ENCODE measurements at regions not wholly inside any gene's neighbourhood (a gene's known extent, or its start where the extent isn't known, plus 50 kb on each side); places are given as distances from the start of the nearest gene placed in this dataset.

DNA sequence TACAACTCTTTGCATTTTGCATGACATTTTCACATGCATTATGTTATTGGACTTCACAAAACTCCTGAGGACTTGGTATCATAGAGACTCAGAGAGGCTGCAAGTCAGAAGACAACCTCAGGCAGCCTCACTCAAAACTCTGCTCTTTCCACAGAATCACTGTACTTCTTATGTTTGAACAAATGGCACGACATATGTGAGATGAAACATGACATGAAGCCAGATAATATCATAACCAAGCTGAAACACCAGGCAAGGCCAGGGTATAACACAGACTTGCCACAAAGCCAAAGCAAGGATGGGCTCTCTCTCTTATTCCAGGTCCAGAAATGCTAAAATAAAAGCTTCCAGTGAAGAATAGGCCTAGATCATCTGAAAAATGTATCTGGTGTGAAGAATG lies 425.8 kb upstream of the CDH5 start:
- Histone ChIP-seq H3K4me3 (ENCODE audit: insufficient read depth, low read depth, low read length) (no peak overlapping the region), H3K27ac (ENCODE audit: insufficient read depth, low read depth, low read length, poor library complexity, severe bottlenecking) (no peak overlapping the region), H3K36me3 (ENCODE audit: control insufficient read depth, insufficient read depth, low read length) (no peaks in the 10 kb centered on the region), H3K9me3 (ENCODE audit: control insufficient read depth, low read length) (no peaks in the 10 kb centered on the region), H3K4me1 (ENCODE audit: control insufficient read depth, insufficient read depth, low read length) (no peaks in the 10 kb centered on the region), H3K27me3 (ENCODE audit: control insufficient read depth, insufficient read depth, low read length, poor library complexity, severe bottlenecking) (no peaks in the 10 kb centered on the region)
- WGBS, 2 experiments, result 88 to 100% methylated on average over 1 of the region's 1 CpG

DNA sequence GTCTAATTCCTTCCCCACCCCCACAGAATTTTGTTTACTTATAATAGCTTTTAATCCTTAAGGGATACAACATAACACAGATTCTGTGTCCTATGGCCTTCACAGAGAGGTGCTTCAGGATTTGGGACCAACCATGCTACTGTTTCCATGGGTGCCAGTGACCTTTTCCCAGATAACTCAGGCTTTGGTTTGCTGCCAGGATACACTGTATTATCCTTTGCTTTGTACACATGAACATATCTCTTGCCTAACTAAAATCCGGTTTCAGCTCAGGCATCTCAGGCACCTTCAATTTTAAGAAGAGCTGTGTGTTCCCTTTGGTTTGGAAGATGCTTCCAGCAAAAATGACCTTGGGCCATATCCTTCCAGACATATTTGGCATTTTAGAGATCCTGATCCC lies 428.4 kb upstream of the CDH5 start:
- H3K4me1 ChIP-seq (ENCODE audit: control insufficient read depth, insufficient read depth, low read length), result no peaks in the 10 kb centered on the region
- no peak overlapping the region for H3K27ac ChIP-seq (ENCODE audit: insufficient read depth, low read depth, low read length, poor library complexity, severe bottlenecking)
- H3K27me3 ChIP-seq (ENCODE audit: control insufficient read depth, insufficient read depth, low read length, poor library complexity, severe bottlenecking), result no peaks in the 10 kb centered on the region
- no peaks in the 10 kb centered on the region for H3K9me3 ChIP-seq (ENCODE audit: control insufficient read depth, low read length)
- no peak overlapping the region for H3K4me3 ChIP-seq (ENCODE audit: insufficient read depth, low read depth, low read length)
- WGBS, 2 experiments, result 95% methylated on average over 1 of the region's 1 CpG
- no peaks in the 10 kb centered on the region for H3K36me3 ChIP-seq (ENCODE audit: control insufficient read depth, insufficient read depth, low read length)

DNA sequence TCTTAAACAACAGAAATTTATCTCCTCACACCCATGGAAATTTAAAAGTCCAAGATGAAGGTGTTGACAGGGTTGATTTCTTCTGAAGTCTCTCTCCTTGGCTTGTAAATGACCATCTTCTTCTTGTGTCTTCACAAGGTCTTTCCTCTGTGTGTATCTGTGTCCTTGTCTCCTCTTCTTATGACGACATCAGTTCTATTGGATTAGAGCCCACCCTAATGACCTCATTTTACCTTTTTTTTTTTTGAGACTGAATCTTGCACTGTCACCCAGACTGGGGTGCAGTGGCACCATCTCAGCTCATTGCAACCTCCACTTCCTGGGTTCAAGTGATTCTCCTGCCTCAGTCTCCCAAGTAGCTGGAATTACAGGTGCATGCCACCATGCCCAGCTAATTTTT lies 429.0 kb upstream of the CDH5 start:
- no peaks in the 10 kb centered on the region for H3K36me3 ChIP-seq (ENCODE audit: control insufficient read depth, insufficient read depth, low read length)
- H3K27ac ChIP-seq (ENCODE audit: insufficient read depth, low read depth, low read length, poor library complexity, severe bottlenecking), result no peak overlapping the region
- no peak overlapping the region for H3K4me3 ChIP-seq (ENCODE audit: insufficient read depth, low read depth, low read length)
- no peaks in the 10 kb centered on the region for H3K9me3 ChIP-seq (ENCODE audit: control insufficient read depth, low read length)
- WGBS, 2 experiments, result 91 to 97% methylated on average over 1 of the region's 1 CpG
- no peaks in the 10 kb centered on the region for H3K27me3 ChIP-seq (ENCODE audit: control insufficient read depth, insufficient read depth, low read length, poor library complexity, severe bottlenecking)
- no peaks in the 10 kb centered on the region for H3K4me1 ChIP-seq (ENCODE audit: control insufficient read depth, insufficient read depth, low read length)

DNA sequence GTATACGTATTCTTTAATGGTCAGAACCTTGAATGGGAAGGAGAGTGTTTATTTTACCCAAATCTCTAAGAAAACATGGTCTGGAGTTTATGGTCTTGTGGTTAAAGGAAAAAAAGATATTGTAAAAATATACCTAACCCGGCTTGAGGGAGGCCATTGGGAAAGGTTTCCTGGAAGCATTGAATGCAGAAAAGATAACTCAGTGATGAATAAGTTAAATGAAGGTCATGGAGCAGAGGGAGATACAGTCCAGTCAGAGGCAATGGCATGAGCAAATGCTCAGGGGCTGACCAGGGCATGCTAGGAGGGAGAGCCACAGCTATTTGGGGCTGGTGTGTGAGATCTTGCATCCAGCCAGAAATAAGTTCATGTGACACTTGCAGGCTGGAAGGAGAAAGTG lies 430.4 kb upstream of the CDH5 start:
- Histone ChIP-seq H3K4me1 (ENCODE audit: control insufficient read depth, insufficient read depth, low read length) (no peaks in the 10 kb centered on the region), H3K9me3 (ENCODE audit: control insufficient read depth, low read length) (no peaks in the 10 kb centered on the region), H3K27me3 (ENCODE audit: control insufficient read depth, insufficient read depth, low read length, poor library complexity, severe bottlenecking) (no peaks in the 10 kb centered on the region), H3K27ac (ENCODE audit: insufficient read depth, low read depth, low read length, poor library complexity, severe bottlenecking) (no peak overlapping the region), H3K36me3 (ENCODE audit: control insufficient read depth, insufficient read depth, low read length) (no peaks in the 10 kb centered on the region), H3K4me3 (ENCODE audit: insufficient read depth, low read depth, low read length) (no peak overlapping the region)
- 91 to 98% methylated on average over 2 of the region's 2 CpGs for WGBS, 2 experiments

DNA sequence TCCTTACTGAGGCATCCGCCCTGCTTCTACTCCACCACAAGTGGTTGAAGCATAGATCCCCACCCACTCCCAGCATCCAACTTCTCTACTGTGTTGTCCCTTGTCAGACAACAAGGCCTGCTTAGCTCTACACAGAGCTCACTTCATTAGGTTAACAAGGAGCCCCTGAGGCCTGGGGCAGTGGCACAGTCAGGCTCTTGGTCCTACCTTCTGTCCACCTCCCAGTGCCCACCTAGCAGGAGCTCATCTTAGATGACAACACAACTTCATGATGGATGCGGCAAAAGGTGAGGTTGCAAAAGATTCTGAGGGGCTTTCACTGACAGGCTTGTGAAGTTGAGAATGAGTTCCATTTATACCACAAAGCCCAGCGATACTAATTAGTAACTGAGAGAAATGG lies 432.0 kb upstream of the CDH5 start:
- Histone ChIP-seq H3K27ac (ENCODE audit: insufficient read depth, low read depth, low read length, poor library complexity, severe bottlenecking) (no peak overlapping the region), H3K9me3 (ENCODE audit: control insufficient read depth, low read length) (no peaks in the 10 kb centered on the region), H3K36me3 (ENCODE audit: control insufficient read depth, insufficient read depth, low read length) (no peaks in the 10 kb centered on the region), H3K27me3 (ENCODE audit: control insufficient read depth, insufficient read depth, low read length, poor library complexity, severe bottlenecking) (no peaks in the 10 kb centered on the region), H3K4me1 (ENCODE audit: control insufficient read depth, insufficient read depth, low read length) (no peaks in the 10 kb centered on the region), H3K4me3 (ENCODE audit: insufficient read depth, low read depth, low read length) (no peak overlapping the region)
- WGBS, 2 experiments, result 91 to 93% methylated on average over 3 of the region's 3 CpGs

DNA sequence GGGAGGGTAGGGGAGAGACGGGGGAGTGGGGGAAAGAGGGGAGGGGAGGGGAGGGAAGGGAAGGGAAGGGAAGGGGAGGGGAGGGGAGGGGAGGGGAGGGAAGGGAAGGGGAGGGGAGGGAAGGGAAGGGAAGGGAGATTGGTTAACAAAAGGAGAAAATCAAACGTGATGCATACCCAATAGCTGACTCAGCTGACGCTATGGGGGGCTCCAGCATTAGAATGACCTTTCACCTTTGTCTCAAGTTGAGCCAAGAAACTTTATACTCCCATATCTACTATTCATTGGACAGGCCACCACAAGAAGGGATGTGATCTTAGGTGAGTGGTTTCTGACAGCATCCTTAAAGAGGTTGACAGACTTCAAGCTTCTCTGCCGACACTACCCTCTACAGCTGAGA lies 432.8 kb upstream of the CDH5 start:
- 93 to 95% methylated on average over 3 of the region's 4 CpGs for WGBS, 2 experiments
- Histone ChIP-seq H3K9me3 (ENCODE audit: control insufficient read depth, low read length) (no peaks in the 10 kb centered on the region), H3K27ac (ENCODE audit: insufficient read depth, low read depth, low read length, poor library complexity, severe bottlenecking) (no peak overlapping the region)

DNA sequence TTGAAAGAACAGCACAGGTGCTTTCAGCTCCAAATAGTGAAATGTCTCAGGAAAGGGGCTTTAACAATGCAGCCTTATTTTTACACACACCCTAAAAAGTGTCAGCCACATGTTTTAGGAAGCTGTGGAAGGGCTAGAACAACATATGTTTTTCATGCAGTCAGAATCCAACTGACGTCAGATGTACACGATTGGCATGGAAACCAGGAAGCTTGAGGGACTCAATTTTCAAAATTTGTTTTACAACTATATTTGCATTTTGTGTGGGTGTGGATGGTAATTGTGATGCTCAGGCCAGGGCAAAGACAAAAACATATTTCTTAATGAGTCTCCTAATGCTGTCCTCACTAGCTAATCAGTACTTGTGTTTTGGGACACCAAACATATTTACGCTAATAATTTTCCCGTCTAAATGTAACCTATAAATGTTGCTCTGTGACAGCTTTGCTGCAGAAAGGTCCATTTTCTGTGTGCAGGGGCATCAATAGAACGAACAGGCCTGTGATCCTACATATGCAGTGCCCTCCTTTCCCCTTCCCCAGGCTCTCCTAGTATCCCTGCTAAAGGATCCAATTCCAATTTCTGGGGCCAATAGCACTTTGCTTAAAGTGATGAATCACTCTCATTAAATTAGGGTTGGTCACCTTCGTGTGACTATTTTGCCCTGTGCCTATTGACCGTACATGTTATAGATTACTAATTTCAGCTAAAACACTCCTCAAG lies 434.0 kb upstream of the CDH5 start:
- Histone ChIP-seq H3K4me1 (ENCODE audit: control insufficient read depth, insufficient read depth, low read length) (no peaks in the 10 kb centered on the region), H3K9me3 (ENCODE audit: control insufficient read depth, low read length) (no peaks in the 10 kb centered on the region), H3K27me3 (ENCODE audit: control insufficient read depth, insufficient read depth, low read length, poor library complexity, severe bottlenecking) (no peaks in the 10 kb centered on the region), H3K36me3 (ENCODE audit: control insufficient read depth, insufficient read depth, low read length) (no peaks in the 10 kb centered on the region), H3K4me3 (ENCODE audit: insufficient read depth, low read depth, low read length) (no peak overlapping the region), H3K27ac (ENCODE audit: insufficient read depth, low read depth, low read length, poor library complexity, severe bottlenecking) (no peak overlapping the region)
- 89 to 92% methylated on average over 7 of the region's 7 CpGs for WGBS, 2 experiments

More for the DNA sequence above, 432.8 kb upstream of the CDH5 start:
- no peak overlapping the region for H3K4me3 ChIP-seq (ENCODE audit: insufficient read depth, low read depth, low read length)
- no peaks in the 10 kb centered on the region for H3K27me3 ChIP-seq (ENCODE audit: control insufficient read depth, insufficient read depth, low read length, poor library complexity, severe bottlenecking)
- H3K4me1 ChIP-seq (ENCODE audit: control insufficient read depth, insufficient read depth, low read length), result no peaks in the 10 kb centered on the region
- no peaks in the 10 kb centered on the region for H3K36me3 ChIP-seq (ENCODE audit: control insufficient read depth, insufficient read depth, low read length)

DNA sequence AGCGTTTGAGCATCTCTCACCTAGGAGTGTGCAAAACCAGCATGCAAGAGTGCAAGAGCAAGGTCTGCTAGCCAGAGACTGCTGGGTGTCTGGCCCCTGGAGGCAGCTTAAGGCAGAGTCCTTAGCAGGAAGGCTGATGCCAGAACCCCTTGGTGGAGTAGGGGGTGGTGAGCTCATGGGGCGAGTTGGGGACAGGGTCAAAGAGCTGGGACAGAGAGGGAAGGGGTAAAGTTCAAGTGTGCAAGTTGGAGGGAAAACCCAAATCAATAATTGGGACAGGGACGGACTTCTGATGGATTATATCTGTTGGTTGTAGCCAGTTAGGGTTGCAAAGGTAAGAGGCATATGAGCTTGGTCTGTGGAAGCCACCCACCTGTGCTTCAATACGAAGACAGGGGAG lies 443.6 kb upstream of the CDH5 start:
- Histone ChIP-seq H3K9me3 (ENCODE audit: control insufficient read depth, low read length) (no peaks in the 10 kb centered on the region), H3K4me3 (ENCODE audit: insufficient read depth, low read depth, low read length) (no peak overlapping the region), H3K27ac (ENCODE audit: insufficient read depth, low read depth, low read length, poor library complexity, severe bottlenecking) (no peak overlapping the region), H3K4me1 (ENCODE audit: control insufficient read depth, insufficient read depth, low read length) (peaks cover 4% of the 10 kb centered on the region), H3K27me3 (ENCODE audit: control insufficient read depth, insufficient read depth, low read length, poor library complexity, severe bottlenecking) (no peaks in the 10 kb centered on the region), H3K36me3 (ENCODE audit: control insufficient read depth, insufficient read depth, low read length) (no peaks in the 10 kb centered on the region)
- WGBS, 2 experiments, result 92 to 95% methylated on average over 4 of the region's 4 CpGs

DNA sequence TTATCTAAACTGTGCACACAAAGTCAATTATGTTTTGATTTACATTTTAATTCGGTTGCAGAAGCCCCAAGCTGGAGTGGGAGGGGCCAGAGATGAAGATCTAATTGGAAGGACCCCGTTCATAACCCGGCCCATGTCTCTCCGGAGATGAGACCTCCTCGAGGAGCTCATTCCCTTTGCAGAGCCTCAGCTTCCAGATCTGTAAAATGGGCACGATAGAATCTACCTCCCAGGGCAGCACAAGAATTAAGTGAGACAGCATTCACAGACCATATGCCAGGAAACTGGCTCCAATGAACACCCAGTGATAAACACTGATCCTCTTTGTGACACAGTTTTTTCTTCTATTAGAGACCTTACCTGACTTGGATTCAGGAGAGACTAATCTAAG lies 446.5 kb upstream of the CDH5 start:
- 94 to 97% methylated on average over 6 of the region's 6 CpGs for WGBS, 2 experiments
- no peaks in the 10 kb centered on the region for H3K36me3 ChIP-seq (ENCODE audit: control insufficient read depth, insufficient read depth, low read length)
- no peak overlapping the region for H3K27ac ChIP-seq (ENCODE audit: insufficient read depth, low read depth, low read length, poor library complexity, severe bottlenecking)
- H3K9me3 ChIP-seq (ENCODE audit: control insufficient read depth, low read length), result no peaks in the 10 kb centered on the region
- no peaks in the 10 kb centered on the region for H3K27me3 ChIP-seq (ENCODE audit: control insufficient read depth, insufficient read depth, low read length, poor library complexity, severe bottlenecking)
- H3K4me1 ChIP-seq (ENCODE audit: control insufficient read depth, insufficient read depth, low read length), result peaks cover 4% of the 10 kb centered on the region
- no peak overlapping the region for H3K4me3 ChIP-seq (ENCODE audit: insufficient read depth, low read depth, low read length)

DNA sequence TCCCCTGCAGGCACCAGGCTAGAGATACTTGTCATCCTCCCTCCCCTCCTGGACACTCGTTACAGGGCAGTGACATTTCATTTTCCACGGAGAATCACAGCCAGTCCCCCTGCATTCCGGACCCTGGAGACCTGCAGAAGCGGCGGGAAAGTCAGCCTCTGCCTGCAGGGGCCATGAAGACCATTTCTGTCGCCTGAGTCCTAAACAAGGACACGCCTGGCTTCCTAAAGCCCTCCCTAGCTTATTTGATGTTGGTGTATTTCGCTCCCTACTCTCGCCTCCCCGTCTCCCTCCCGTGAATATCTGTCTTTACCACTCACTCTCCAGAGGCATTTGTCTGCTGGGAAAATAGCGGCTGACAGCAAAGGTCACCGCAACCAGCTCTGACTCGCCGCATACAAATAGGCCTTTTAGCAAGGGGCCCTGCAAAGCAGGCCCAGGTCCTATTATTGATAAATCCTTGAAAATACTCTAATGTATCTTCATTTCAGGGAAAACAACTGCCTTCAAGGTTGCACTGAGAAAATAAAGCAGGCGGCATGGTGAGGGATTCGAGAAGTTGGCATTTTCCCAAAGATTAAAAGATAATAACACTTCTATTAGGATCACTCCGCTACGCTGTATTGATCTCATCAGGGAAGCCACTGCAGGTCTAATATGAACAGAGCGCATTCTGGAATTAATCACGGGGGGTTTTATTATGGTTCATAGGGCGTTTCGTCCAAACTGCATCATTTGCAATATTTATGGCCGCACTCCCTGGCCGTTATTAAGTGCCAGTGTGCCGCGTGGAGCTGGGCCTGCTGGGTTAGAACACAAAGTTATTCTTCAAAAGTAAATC lies 447.1 kb upstream of the CDH5 start:
- no peaks in the 10 kb centered on the region for H3K36me3 ChIP-seq (ENCODE audit: control insufficient read depth, insufficient read depth, low read length)
- H3K9me3 ChIP-seq (ENCODE audit: control insufficient read depth, low read length), result no peaks in the 10 kb centered on the region
- WGBS, 2 experiments, result 82 to 83% methylated on average over 27 of the region's 27 CpGs
- H3K4me1 ChIP-seq (ENCODE audit: control insufficient read depth, insufficient read depth, low read length), result peaks cover 4% of the 10 kb centered on the region
- H3K27ac ChIP-seq (ENCODE audit: insufficient read depth, low read depth, low read length, poor library complexity, severe bottlenecking), result no peak overlapping the region
- no peak overlapping the region for H3K4me3 ChIP-seq (ENCODE audit: insufficient read depth, low read depth, low read length)
- no peaks in the 10 kb centered on the region for H3K27me3 ChIP-seq (ENCODE audit: control insufficient read depth, insufficient read depth, low read length, poor library complexity, severe bottlenecking)

All from ectodermal cell (in vitro differentiated cells).